HEK293 (cell line): ENCODE measurements at regions not wholly inside any gene's neighbourhood (a gene's known extent, or its start where the extent isn't known, plus 50 kb on each side); places are given as distances from the start of the nearest gene placed in this dataset.

Experiments
- CTCF ChIA-PET: fragments of 350-600 bp; formaldehyde crosslinking; extraction: SDS; loops from one replicate; lab custom pipeline; 2021; ENCODE audit warnings: antibody characterized with exemption; lab: Yijun Ruan, JAX
- POLR2A ChIA-PET: fragments of 300-600 bp; formaldehyde crosslinking; extraction: SDS; loops from one replicate; lab custom pipeline; 2020; ENCODE audit warnings: antibody characterized with exemption, inconsistent platforms; lab: Yijun Ruan, JAX
- H3K27ac ChIP-seq: fragments of 200-500 bp; sonication (Bioruptor generic); 2 replicates; pipeline ENCODE4 v1.5.1; 2014; ENCODE audit warnings: low read depth, low read length, control low read depth, inconsistent platforms; ENCODE audit errors: extremely low read depth
- H3K36me3 ChIP-seq, 2 experiments: fragments of 200-500 bp in 1 of 2; sonication (Bioruptor generic) in 1 of 2; 1 replicate in 1 of 2; 2 replicates in 1 of 2; pipeline ENCODE4 v1.5.1; 2014 to 2017; ENCODE audit warnings: inconsistent platforms in 2 of 2, low read length in 2 of 2; ENCODE audit not compliant: control insufficient read depth in 2 of 2, insufficient read depth in 1 of 2
- H3K4me1 ChIP-seq: fragments of 200-500 bp; sonication (Bioruptor generic); 2 replicates; pipeline ENCODE4 v1.5.1; 2014; ENCODE audit warnings: mild to moderate bottlenecking, low read length, inconsistent platforms; ENCODE audit not compliant: control insufficient read depth, insufficient read depth
- H3K4me3 ChIP-seq: 2 replicates; pipeline ENCODE4 v1.5.1; 2011; ENCODE audit warnings: low read depth, mild to moderate bottlenecking, control low read depth, low read length, moderate library complexity
- H3K9me3 ChIP-seq: fragments of 200-500 bp; sonication (Bioruptor generic); 2 replicates; pipeline ENCODE4 v1.5.1; 2014; ENCODE audit warnings: low read depth, low read length, inconsistent platforms; ENCODE audit not compliant: control insufficient read depth, insufficient read depth
- BCL11A ChIP-seq: fragments of 450-650 bp; formaldehyde crosslinking; IDR thresholded peaks from 2 replicates; pipeline ENCODE4 v1.5.1; 2016; ENCODE audit warnings: low read depth, missing biosample characterization, missing genetic modification characterization
- HOXA7 ChIP-seq: sonication (generic); formaldehyde crosslinking; IDR thresholded peaks from 2 replicates; pipeline ENCODE4 v1.8.1; 2022; ENCODE audit warnings: missing genetic modification reagents, borderline replicate concordance
- MYNN ChIP-seq: fragments of 450-650 bp; formaldehyde crosslinking; IDR thresholded peaks from 2 replicates; pipeline ENCODE4 v1.5.1; 2016; ENCODE audit warnings: missing biosample characterization, missing genetic modification characterization, borderline replicate concordance
- PRDM1 ChIP-seq: fragments of 450-650 bp; formaldehyde crosslinking; IDR thresholded peaks from 2 replicates; pipeline ENCODE4; 2016; ENCODE audit warnings: missing biosample characterization, missing genetic modification characterization
- RBAK ChIP-seq: fragments of 450-650 bp; formaldehyde crosslinking; IDR thresholded peaks from 2 replicates; pipeline ENCODE4 v1.5.1; 2016; ENCODE audit warnings: missing biosample characterization, missing genetic modification characterization
- SCRT2 ChIP-seq: fragments of 450-650 bp; formaldehyde crosslinking; IDR thresholded peaks from 2 replicates; pipeline ENCODE4 v1.5.1; 2016; ENCODE audit warnings: missing biosample characterization, missing genetic modification characterization
- TCF7L2 ChIP-seq: IDR thresholded peaks from 2 replicates; pipeline ENCODE4 v1.6.1; 2011; ENCODE audit warnings: low read depth, mild to moderate bottlenecking, inconsistent platforms, low read length, moderate library complexity, borderline replicate concordance
- WT1 ChIP-seq: fragments of 450-650 bp; formaldehyde crosslinking; IDR thresholded peaks from 2 replicates; pipeline ENCODE4 v1.5.1; 2016; ENCODE audit warnings: missing biosample characterization, missing genetic modification characterization
- ZNF146 ChIP-seq: fragments of 450-650 bp; formaldehyde crosslinking; IDR thresholded peaks from 2 replicates; pipeline ENCODE4 v1.5.1; 2016; ENCODE audit warnings: missing biosample characterization, missing genetic modification characterization
- ZNF174 ChIP-seq: fragments of 450-650 bp; formaldehyde crosslinking; IDR thresholded peaks from 2 replicates; pipeline ENCODE4 v1.5.0; 2017; ENCODE audit warnings: missing biosample characterization, mild to moderate bottlenecking, missing genetic modification characterization
- ZNF175 ChIP-seq: fragments of 450-650 bp; formaldehyde crosslinking; IDR thresholded peaks from 2 replicates; pipeline ENCODE4 v1.5.1; 2016; ENCODE audit warnings: missing biosample characterization, missing genetic modification characterization
- ZNF239 ChIP-seq: fragments of 450-650 bp; formaldehyde crosslinking; IDR thresholded peaks from 2 replicates; pipeline ENCODE4 v1.5.1; 2016; ENCODE audit warnings: missing biosample characterization, missing genetic modification characterization
- ZNF341 ChIP-seq: fragments of 450-650 bp; formaldehyde crosslinking; IDR thresholded peaks from 2 replicates; pipeline ENCODE4; 2016; ENCODE audit warnings: low read depth, missing biosample characterization, missing genetic modification characterization
- ZNF366 ChIP-seq: fragments of 450-650 bp; formaldehyde crosslinking; conservative IDR thresholded peaks from 2 replicates; pipeline ENCODE4 v1.5.1; 2016; ENCODE audit warnings: missing biosample characterization, missing genetic modification characterization
- ZNF416 ChIP-seq: fragments of 450-650 bp; formaldehyde crosslinking; IDR thresholded peaks from 2 replicates; pipeline ENCODE4 v1.5.1; 2016; ENCODE audit warnings: missing biosample characterization, missing genetic modification characterization
- ZNF426 ChIP-seq: fragments of 450-650 bp; formaldehyde crosslinking; IDR thresholded peaks from 2 replicates; pipeline ENCODE4 v1.5.1; 2017; ENCODE audit warnings: missing biosample characterization, missing genetic modification characterization, mild to moderate bottlenecking, inconsistent platforms, moderate library complexity
- ZNF510 ChIP-seq: fragments of 450-650 bp; formaldehyde crosslinking; IDR thresholded peaks from 2 replicates; pipeline ENCODE4 v1.5.1; 2018; ENCODE audit warnings: mild to moderate bottlenecking, missing genetic modification characterization, missing biosample characterization; ENCODE audit not compliant: insufficient replicate concordance
- ZNF544 ChIP-seq: fragments of 450-650 bp; formaldehyde crosslinking; IDR thresholded peaks from 2 replicates; pipeline ENCODE4 v1.5.0; 2017; ENCODE audit warnings: missing biosample characterization, missing genetic modification characterization
- ZNF548 ChIP-seq: fragments of 450-650 bp; formaldehyde crosslinking; IDR thresholded peaks from 2 replicates; pipeline ENCODE4 v1.5.1; 2016; ENCODE audit warnings: missing biosample characterization, missing genetic modification characterization
- ZNF555 ChIP-seq: fragments of 450-650 bp; formaldehyde crosslinking; conservative IDR thresholded peaks from 2 replicates; pipeline ENCODE4 v1.5.1; 2017; ENCODE audit warnings: missing biosample characterization, mild to moderate bottlenecking, missing genetic modification characterization, inconsistent platforms
- ZNF596 ChIP-seq: fragments of 450-650 bp; IDR thresholded peaks from 2 replicates; pipeline ENCODE4 v1.5.0; 2018; ENCODE audit warnings: missing biosample characterization, mild to moderate bottlenecking, missing genetic modification characterization, moderate library complexity
- ZNF658 ChIP-seq: fragments of 450-650 bp; formaldehyde crosslinking; IDR thresholded peaks from 2 replicates; pipeline ENCODE4; 2016; ENCODE audit warnings: missing biosample characterization, missing genetic modification characterization
- ZNF701 ChIP-seq: fragments of 450-650 bp; formaldehyde crosslinking; IDR thresholded peaks from 2 replicates; pipeline ENCODE4 v1.5.1; 2016; ENCODE audit warnings: missing biosample characterization, missing genetic modification characterization
- TF ChIP-seq, protein P1 (sequence below): fragments of 450-650 bp; formaldehyde crosslinking; IDR thresholded peaks from 2 replicates; pipeline ENCODE4 v1.5.1; 2017; ENCODE audit warnings: missing biosample characterization, missing genetic modification characterization
- TF ChIP-seq, protein P2 (sequence below): fragments of 450-650 bp; formaldehyde crosslinking; IDR thresholded peaks from 2 replicates; pipeline ENCODE4 v1.5.1; 2016; ENCODE audit warnings: missing biosample characterization, missing genetic modification characterization

DNA sequence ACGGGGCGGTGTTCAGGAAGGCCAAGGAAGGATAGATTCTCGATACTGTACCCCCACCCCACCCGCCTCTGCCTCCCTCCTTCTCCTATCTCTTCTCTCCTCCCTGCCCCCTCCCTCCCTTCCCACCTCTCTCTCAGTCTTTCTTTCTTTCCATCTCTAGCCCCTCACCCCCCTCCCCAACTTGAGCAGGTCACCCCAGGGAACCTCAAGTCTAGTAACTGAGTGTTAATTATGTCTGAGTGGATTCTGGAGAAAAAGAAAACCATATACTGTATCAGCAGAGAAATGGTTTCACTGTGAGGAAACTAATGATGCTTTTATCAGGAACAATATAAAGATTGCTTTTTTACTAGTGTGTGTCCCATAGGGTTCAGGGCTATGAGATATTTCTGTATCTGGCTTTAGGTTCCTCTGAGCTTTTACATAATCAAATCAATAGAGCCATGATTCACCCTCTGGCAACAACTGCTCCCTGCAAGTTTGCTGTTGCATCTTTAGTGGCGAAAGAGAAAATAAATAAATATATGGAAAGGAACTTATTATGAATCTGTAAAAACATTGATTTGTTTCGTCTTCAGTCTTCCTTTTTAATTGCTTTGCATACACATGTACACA lies 639.7 kb downstream of the CCDC171 start (continued):
- TF ChIP-seq ZNF658 (no peak), WT1 (tag by site-specific recombination) (no peak), ZNF701 (tag by site-specific recombination) (no peak), ZNF555 (tag by site-specific recombination) (no peak), SCRT2 (tag by site-specific recombination) (no peak), ZNF366 (tag by site-specific recombination) (peak; percentile 41; the same call in 1 of the 2 replicates), ZNF175 (tag by site-specific recombination) (no peak), ZNF341 (tag by site-specific recombination) (0 out of 2 replicates have a peak, but pooled peaks have one; percentile 7), ZNF146 (tag by site-specific recombination) (no peak), ZNF174 (tag by site-specific recombination) (no peak), ZNF416 (tag by site-specific recombination) (no peak), HOXA7 (CRISPR knock-in tag) (no peak)
- TF ChIP-seq, protein P1, sequence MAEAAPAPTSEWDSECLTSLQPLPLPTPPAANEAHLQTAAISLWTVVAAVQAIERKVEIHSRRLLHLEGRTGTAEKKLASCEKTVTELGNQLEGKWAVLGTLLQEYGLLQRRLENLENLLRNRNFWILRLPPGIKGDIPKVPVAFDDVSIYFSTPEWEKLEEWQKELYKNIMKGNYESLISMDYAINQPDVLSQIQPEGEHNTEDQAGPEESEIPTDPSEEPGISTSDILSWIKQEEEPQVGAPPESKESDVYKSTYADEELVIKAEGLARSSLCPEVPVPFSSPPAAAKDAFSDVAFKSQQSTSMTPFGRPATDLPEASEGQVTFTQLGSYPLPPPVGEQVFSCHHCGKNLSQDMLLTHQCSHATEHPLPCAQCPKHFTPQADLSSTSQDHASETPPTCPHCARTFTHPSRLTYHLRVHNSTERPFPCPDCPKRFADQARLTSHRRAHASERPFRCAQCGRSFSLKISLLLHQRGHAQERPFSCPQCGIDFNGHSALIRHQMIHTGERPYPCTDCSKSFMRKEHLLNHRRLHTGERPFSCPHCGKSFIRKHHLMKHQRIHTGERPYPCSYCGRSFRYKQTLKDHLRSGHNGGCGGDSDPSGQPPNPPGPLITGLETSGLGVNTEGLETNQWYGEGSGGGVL (tag by site-specific recombination): peak; percentile 62
- TF ChIP-seq, all 188 proteins: peak for 3

DNA sequence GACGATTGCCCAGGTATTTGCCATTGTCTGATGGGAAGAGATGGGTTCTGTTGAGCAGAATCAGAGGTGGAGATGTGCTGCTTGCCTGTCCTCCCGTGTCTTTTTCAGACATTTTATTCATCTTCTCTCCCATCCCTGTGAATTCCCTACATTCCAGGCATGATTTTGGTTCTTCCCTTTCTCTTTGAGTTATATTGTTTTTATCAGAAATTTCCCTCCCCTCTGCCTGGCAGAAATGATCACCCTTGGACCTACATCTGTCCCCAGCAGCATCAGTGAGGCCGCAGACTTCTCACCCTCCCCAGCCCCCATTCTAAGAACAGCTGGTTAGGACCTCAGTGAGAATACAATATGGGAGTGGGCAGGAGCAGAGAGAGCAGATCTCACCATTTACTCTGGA lies 640.2 kb downstream of the CCDC171 start:
- H3K4me3 ChIP-seq: no peak overlapping the region
- POLR2A ChIA-PET: no interaction called here
- no peaks in the 10 kb centered on the region for H3K9me3 ChIP-seq
- H3K4me1 ChIP-seq: no peaks in the 10 kb centered on the region
- no peak overlapping the region for H3K27ac ChIP-seq
- TF ChIP-seq ZNF510 (no peak), ZNF146 (tag by site-specific recombination) (no peak), ZNF175 (tag by site-specific recombination) (no peak), BCL11A (tag by site-specific recombination) (no peak), PRDM1 (tag by site-specific recombination) (no peak), TCF7L2 (no peak), ZNF544 (no peak), RBAK (tag by site-specific recombination) (no peak), ZNF239 (tag by site-specific recombination) (no peak), MYNN (tag by site-specific recombination) (no peak), ZNF426 (no peak), ZNF596 (no peak), ZNF548 (tag by site-specific recombination) (no peak)
- TF ChIP-seq, protein P2, sequence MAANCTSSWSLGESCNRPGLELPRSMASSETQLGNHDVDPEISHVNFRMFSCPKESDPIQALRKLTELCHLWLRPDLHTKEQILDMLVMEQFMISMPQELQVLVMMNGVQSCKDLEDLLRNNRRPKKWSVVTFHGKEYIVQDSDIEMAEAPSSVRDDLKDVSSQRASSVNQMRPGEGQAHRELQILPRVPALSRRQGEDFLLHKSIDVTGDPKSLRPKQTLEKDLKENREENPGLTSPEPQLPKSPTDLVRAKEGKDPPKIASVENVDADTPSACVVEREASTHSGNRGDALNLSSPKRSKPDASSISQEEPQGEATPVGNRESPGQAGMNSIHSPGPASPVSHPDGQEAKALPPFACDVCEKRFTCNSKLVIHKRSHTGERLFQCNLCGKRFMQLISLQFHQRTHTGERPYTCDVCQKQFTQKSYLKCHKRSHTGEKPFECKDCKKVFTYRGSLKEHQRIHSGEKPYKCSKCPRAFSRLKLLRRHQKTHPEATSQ (tag by site-specific recombination): no peak
- TF ChIP-seq, protein P1 (tag by site-specific recombination): no peak
- CTCF ChIA-PET: interaction anchor here (0.6 to 0.8 kb wide), 7 partner anchors 11 to 841 kb away, joined by 3 to 4 read pairs (median 3); no protein-coding TSS in a partner anchor
- H3K36me3 ChIP-seq: no peaks in the 10 kb centered on the region
